ENCODE measurements at regions not wholly inside any gene's neighbourhood (a gene's known extent, or its start where the extent isn't known, plus 50 kb on each side); places are given as distances from the start of the nearest gene placed in this dataset.

DNA sequence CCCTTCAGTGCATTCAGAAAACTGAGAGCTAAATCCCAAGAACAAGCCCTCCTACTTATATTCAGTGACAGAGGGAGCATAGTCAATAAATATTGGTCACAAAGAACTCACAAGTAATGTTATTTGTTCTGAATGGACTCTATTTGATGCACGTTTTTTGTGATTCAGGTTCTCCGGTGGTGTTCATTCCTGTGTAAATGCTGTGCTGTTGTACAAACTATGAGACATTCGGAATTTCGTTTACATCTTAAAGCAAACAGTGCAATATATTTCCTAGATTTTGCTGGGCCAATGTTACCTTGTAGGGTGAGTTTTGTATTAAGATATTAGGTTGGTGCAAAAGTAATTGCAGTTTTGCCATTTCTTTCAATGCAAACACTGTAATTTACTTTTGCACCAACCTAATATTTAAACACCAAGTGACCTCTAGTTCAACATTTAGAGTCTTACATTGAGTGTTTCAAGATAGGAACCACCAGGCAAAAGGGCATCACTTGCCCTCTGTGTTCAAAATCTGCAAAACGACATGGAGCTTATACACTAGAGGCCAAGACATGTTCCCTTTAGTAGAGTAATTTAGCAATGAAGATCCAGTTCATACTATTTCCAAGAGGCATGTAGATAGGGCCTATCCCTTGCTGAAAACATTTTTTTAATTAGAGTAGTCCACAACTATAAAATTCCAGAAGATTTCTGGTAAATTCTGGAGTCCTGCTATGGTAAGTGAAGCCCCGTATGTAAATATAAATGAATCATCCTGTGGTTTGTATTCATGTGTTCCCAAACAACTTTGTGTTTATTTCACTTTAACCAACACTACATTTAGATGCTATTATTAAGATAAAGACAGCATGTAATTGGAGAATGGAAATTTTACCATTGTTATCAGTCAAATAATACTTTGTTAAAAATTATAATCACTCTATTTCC is 444.0 kb upstream of the PTGER4 start:
- H3K9me3 ChIP-seq (ENCODE audit: control insufficient read depth, low read depth, low read length): peaks cover 2% of the 10 kb centered on the region
- no peak for TF ChIP-seq EZH2 (IDR thresholded peaks at IDR 0.05; ENCODE audit: low read length)
- TF ChIP-seq, protein P1, sequence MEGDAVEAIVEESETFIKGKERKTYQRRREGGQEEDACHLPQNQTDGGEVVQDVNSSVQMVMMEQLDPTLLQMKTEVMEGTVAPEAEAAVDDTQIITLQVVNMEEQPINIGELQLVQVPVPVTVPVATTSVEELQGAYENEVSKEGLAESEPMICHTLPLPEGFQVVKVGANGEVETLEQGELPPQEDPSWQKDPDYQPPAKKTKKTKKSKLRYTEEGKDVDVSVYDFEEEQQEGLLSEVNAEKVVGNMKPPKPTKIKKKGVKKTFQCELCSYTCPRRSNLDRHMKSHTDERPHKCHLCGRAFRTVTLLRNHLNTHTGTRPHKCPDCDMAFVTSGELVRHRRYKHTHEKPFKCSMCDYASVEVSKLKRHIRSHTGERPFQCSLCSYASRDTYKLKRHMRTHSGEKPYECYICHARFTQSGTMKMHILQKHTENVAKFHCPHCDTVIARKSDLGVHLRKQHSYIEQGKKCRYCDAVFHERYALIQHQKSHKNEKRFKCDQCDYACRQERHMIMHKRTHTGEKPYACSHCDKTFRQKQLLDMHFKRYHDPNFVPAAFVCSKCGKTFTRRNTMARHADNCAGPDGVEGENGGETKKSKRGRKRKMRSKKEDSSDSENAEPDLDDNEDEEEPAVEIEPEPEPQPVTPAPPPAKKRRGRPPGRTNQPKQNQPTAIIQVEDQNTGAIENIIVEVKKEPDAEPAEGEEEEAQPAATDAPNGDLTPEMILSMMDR (optimal IDR thresholded peaks at IDR 0.05 in 1 of 3, IDR thresholded peaks at IDR 0.05 in 1 of 3, conservative IDR thresholded peaks at IDR 0.05 in 1 of 3; ENCODE audit: extremely low read depth in 1 of 3, insufficient read depth in 2 of 3, low read length in 3 of 3): no peak
- H3K4me3 ChIP-seq (ENCODE audit: control insufficient read depth in 2 of 3, extremely low read depth in 1 of 3, insufficient read depth in 2 of 3, low read depth in 1 of 3, low read length in 3 of 3): no peak overlapping the region
- H3K4me1 ChIP-seq (ENCODE audit: control insufficient read depth, extremely low read depth, insufficient read depth, low read length): no peaks in the 10 kb centered on the region
- FAIRE-seq (no peak), DNase-seq (ENCODE audit: low read depth, low spot score) (no peak)
- H3K27me3 ChIP-seq (ENCODE audit: control insufficient read depth, extremely low read depth, insufficient read depth, low read length): no peaks in the 10 kb centered on the region
- no peak overlapping the region for H3K9ac ChIP-seq (ENCODE audit: control insufficient read depth, extremely low read depth, insufficient read depth, low read length)
- H3K36me3 ChIP-seq (ENCODE audit: control insufficient read depth in 2 of 2, extremely low read depth in 1 of 2, insufficient read depth in 2 of 2, low read length in 2 of 2): no peaks in the 10 kb centered on the region
- dilution Hi-C loops (cut with MboI; ENCODE audit: extremely low pct_ligation_motif_present, low sequenced_read_pairs): no loop called here
- no peaks in the 10 kb centered on the region for H3K9me1 ChIP-seq (ENCODE audit: control insufficient read depth, extremely low read depth, insufficient read depth, low read length)
- no peak overlapping the region for H2AFZ ChIP-seq (ENCODE audit: control insufficient read depth, low read length)
- no peaks in the 10 kb centered on the region for H4K20me1 ChIP-seq (ENCODE audit: control insufficient read depth, extremely low read depth, insufficient read depth, low read length)
- no peak overlapping the region for H3K4me2 ChIP-seq (ENCODE audit: control insufficient read depth, extremely low read depth, insufficient read depth, low read depth, low read length)
- H3K27ac ChIP-seq (ENCODE audit: control insufficient read depth, insufficient read depth, low read length): no peak overlapping the region
- no peaks in the 10 kb centered on the region for H3K79me2 ChIP-seq (ENCODE audit: control insufficient read depth, insufficient read depth, low read length)

DNA sequence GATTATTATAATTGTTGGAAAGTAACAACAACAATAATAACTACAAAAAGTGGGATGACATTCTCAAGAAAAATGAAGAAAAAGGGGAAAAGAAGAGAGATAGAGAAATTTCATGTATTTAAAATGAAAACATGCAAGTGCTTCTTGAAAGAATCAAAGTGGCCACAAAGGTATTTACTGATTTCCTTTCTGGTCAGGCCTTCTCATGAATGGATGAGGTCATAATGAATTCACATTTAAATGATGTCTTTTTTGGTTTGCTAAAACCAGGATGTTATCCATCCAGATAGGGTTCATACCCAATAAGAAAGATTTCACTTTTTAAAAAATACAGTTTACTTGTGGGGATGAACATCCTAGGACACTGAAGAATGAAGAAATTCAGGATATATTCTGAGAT is 446.4 kb upstream of the PTGER4 start:
- H3K9ac ChIP-seq (ENCODE audit: control insufficient read depth, extremely low read depth, insufficient read depth, low read length): no peak overlapping the region
- no peaks in the 10 kb centered on the region for H3K36me3 ChIP-seq (ENCODE audit: control insufficient read depth in 2 of 2, extremely low read depth in 1 of 2, insufficient read depth in 2 of 2, low read length in 2 of 2)
- TF ChIP-seq, protein P1 (optimal IDR thresholded peaks at IDR 0.05 in 1 of 3, IDR thresholded peaks at IDR 0.05 in 1 of 3, conservative IDR thresholded peaks at IDR 0.05 in 1 of 3; ENCODE audit: extremely low read depth in 1 of 3, insufficient read depth in 2 of 3, low read length in 3 of 3): no peak
- no peak for TF ChIP-seq EZH2 (IDR thresholded peaks at IDR 0.05; ENCODE audit: low read length)
- DNase-seq (ENCODE audit: low read depth, low spot score) (no peak), FAIRE-seq (no peak)
- H3K4me2 ChIP-seq (ENCODE audit: control insufficient read depth, extremely low read depth, insufficient read depth, low read depth, low read length): no peak overlapping the region
- H3K9me3 ChIP-seq (ENCODE audit: control insufficient read depth, low read depth, low read length): no peaks in the 10 kb centered on the region
- H4K20me1 ChIP-seq (ENCODE audit: control insufficient read depth, extremely low read depth, insufficient read depth, low read length): no peaks in the 10 kb centered on the region
- dilution Hi-C loops (cut with MboI; ENCODE audit: extremely low pct_ligation_motif_present, low sequenced_read_pairs): no loop called here
- no peaks in the 10 kb centered on the region for H3K4me1 ChIP-seq (ENCODE audit: control insufficient read depth, extremely low read depth, insufficient read depth, low read length)
- H3K9me1 ChIP-seq (ENCODE audit: control insufficient read depth, extremely low read depth, insufficient read depth, low read length): no peaks in the 10 kb centered on the region
- H3K79me2 ChIP-seq (ENCODE audit: control insufficient read depth, insufficient read depth, low read length): no peaks in the 10 kb centered on the region
- no peak overlapping the region for H3K27ac ChIP-seq (ENCODE audit: control insufficient read depth, insufficient read depth, low read length)
- H2AFZ ChIP-seq (ENCODE audit: control insufficient read depth, low read length): no peak overlapping the region
- no peaks in the 10 kb centered on the region for H3K27me3 ChIP-seq (ENCODE audit: control insufficient read depth, extremely low read depth, insufficient read depth, low read length)
- no peak overlapping the region for H3K4me3 ChIP-seq (ENCODE audit: control insufficient read depth in 2 of 3, extremely low read depth in 1 of 3, insufficient read depth in 2 of 3, low read depth in 1 of 3, low read length in 3 of 3)
